Right kidney (tissue), 1 donor: ENCODE measurements at regions not wholly inside any gene's neighbourhood (a gene's known extent, or its start where the extent isn't known, plus 50 kb on each side); places are given as distances from the start of the nearest gene placed in this dataset.
"Not testable (repeated sequence)": the region's sequence is repeated elsewhere in the genome, so short reads cannot be mapped to it uniquely, and the experiment has no call there.

Experiments used
- DNase-seq: peaks from one replicate; pipeline ENCODE4 v3.0.0-alpha.2; 2016

DNA sequence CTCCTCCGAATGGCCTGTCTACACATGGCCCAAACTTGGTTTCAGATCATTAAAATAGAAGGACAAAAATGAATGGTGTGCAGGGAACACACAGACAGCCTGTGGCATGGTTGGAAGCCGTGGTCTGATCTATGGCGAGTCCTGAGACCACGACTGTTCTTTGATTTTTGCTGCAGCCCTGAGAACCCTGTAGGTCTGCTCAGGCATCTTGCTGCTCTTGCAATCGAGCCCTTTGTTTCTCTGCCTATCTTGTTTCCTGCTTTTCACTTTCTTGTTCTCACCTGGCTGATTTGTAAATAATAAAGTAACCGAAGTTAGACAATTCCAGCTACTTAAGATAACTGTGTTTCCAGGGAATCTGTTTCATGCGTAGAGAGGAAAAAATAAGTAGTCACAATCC is 54.1 kb upstream of the NBPF9 start:
- not testable (repeated sequence) for DNase-seq

GRCh38 chr1:149158308-149158707 is 55.0 kb upstream of the NBPF9 start:
- not testable (repeated sequence) for DNase-seq

DNA sequence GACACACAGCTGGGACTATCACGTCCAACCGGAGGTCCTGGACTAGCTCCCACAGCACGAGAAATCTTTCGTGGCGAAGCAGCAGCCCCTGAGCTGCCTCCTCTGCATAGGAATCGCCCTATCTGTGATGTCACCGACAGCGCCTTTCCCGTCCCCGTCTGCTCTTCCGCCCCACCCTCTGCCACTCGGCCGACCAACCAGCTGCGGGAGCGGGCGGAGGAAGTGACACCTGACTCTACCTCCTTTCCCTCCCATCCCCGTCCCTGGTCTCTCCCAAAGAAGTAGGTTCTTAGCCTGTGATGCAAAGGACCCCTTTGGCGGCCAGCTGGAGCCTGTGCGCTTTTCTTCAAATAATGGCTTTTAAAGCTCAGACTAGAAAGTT is 59.7 kb upstream of the NBPF9 start:
- DNase-seq, result not testable (repeated sequence)

DNA sequence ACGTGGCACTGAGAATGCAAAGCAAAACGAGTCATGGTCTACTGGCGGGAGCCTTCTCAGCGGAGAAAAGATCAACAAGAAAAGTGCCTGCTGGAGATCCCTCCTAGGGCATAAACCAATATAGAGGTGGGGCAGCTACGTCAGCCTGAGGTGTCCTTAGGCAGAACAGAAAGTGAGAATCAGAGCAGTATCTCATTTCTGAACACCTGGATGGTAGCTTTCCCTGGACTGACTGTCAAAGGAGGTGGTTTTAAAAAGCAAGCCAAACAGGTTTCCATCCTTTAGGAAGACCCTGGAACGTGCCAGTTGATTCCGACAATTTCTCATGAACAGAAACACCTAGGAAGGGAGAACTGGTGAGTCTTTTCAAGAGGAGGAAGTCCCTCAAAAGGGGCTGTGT is 71.4 kb upstream of the NBPF9 start:
- not testable (repeated sequence) for DNase-seq

DNA sequence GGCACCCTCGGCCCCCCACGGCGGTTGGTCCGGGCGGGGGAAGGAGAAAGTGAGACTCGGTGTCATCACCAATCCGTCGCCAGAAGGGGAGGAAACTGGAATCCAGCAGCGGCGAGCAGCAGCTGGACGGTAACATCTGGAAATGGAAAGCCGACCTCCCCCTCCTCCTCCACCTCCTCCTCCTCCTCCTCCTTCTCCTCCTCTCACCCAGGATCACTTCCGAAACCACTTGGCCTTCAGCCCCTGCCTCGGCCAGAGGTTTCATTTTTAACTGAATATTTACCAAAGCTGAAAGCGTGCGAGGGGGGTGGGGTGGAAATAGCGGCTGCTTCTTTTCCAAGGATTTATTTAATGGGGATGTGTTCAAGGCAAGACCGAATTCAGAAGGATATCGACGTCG is 72.5 kb upstream of the NBPF9 start:
- not testable (repeated sequence) for DNase-seq

DNA sequence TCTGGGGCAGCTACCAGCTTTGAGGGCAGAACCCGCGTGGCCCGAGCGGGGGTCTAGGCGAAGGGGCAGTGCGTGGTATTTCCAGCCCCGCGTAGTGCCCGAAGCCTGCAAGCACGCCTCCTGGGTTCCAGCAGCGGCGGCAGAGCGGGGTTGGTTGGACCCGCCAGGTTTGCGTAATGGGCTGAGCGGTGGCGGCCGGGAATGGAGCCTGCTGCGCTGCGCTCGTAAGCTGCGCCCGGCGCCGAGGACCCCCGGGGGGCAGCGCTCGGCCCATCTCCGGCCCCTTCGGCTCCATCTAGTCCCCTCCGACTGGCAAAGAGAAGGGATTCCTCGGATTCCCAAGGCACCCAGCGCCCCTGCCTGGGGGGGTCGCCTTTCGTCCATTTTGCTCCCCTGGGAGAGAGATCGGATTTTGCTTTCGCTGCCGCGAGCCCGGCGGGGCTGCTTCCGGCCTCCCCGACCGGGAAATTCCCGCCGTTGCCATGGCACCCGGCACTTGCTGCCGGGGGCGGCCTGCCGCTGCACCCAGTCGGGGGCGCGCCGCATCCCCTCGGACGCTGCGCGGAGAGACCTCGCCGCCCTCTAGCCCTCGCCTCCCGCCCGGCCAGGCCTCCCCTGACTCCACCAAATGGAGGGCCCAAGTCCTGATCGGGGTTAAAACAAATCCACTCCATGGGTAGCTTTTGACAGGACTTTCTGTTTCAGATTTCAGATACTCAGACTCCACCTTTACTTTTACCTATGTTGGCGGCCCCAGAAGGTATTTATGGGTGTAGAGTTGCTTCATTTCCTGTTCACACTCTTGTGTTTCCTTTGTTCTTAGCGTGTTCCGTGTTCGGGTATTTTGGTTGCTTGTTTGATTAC is 73.3 kb upstream of the NBPF9 start:
- DNase-seq, result peak; percentile 81

GRCh38 chr1:149190742-149191141 is 87.4 kb upstream of the NBPF9 start:
- DNase-seq, result not testable (repeated sequence)

DNA sequence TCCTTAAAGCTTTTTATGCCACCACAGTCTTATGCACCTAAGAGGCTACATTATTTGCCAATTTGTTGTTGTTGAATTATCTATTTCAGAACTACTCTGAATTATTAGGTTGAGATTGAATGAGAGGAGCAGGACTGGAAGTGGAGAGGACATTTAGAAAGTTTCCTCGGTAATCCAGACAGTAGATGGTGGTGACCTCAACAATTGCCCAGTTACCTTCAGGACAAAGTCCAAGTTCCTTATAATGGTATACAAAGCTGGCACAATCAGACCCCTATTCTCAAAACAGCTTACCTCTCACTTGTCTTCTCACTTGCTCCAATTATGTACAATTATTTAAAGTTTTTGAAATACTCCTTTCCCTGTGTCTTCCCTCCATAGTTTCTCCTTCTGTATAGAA is 93.3 kb upstream of the NBPF9 start:
- not testable (repeated sequence) for DNase-seq

- not testable (repeated sequence) for DNase-seq
Measured at GRCh38 chr1:149200567-149200966, 97.2 kb upstream of the NBPF9 start.

DNA sequence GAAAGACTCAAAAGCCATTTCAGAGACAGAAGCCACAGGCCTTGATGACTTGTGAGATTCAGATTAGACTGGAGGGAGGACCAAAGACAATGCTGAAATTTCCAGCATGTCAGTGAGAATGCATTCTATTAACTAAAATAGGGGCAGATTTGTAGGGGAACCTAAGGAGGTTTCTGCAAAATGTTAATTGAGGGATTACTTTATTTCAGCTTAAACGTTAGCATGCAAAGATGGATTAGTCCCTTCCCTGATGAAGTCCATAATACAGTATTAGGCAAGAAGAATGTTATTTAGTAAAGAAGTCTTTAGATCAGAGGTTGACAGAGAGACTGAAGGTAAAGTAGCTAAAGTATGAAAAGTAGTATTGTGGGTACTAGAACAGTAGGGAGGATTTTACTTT is 98.9 kb upstream of the NBPF9 start:
- not testable (repeated sequence) for DNase-seq

DNA sequence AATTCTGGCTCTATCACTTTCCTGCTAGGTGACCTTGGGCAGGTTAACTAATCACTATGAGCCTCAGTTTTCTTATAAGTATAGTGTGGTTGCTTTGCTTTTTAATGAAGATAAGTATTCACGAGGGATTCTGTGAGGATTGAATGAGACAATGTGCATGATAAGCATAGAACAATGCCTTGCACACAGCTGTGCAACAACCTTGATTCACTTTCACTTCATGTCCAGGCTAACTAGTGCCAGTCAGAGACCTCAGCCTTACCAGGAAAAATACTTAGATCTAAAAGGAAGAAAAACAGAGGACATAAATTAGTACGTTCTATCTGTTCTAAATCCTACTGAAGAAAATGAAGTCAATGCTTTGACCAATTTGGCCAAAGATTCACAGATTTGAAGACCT is 101.0 kb upstream of the NBPF9 start:
- DNase-seq, result not testable (repeated sequence)

- DNase-seq, result not testable (repeated sequence)
Measured at GRCh38 chr1:149208836-149209235, 105.5 kb upstream of the NBPF9 start.

DNA sequence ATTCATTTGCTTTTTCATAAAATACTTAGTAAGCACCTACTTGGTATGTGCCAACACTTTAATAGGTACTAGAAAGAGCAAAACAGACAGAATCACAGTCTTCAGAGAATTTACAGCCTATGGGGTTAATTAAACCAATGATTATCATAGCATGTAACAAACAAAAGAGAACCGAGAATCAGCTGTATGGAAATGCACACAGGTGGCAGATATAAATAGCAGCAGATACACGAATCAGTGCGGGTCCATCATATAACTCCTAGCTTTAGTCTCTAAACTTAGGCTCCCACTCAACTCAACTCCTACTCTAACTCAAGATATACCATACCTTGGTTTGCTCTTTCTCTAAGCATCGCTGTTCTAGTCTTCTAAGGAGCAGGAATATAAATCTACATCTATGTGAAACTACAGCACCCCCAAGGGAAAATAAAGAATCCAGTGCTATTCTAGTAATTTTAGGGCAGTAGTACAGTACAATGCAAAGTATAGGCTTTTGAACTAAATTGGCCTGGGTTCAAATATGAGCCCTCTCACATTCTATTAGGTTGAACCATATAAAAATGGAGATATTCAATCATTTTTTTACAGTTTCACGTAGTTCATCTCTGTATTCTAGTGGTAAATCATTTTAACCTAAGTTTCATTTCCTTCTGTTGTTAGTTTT is 108.5 kb upstream of the NBPF9 start:
- not testable (repeated sequence) for DNase-seq

DNA sequence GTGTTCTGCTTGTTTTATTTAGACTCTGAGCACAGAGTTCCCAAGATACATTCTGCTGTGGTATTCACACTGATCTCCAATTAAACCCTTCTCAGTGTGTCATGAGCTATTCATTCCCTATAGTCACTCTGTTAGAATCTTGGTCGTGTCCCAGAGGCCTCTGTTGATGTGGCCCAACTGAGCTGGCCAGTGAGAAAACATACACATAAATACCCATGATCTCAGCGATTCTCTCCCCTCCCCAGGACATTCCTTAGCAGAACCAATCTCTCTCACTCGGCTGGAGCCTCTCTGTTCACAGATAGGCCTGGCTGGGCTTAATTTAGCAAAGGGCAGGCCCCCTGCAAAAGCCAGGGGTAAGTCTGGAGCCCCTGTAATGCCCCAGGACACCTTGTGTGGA is 109.6 kb upstream of the NBPF9 start:
- not testable (repeated sequence) for DNase-seq

- not testable (repeated sequence) for DNase-seq
Measured at GRCh38 chr1:149213673-149214072, 110.3 kb upstream of the NBPF9 start.

- DNase-seq, result not testable (repeated sequence)
Measured at GRCh38 chr1:149218080-149218988, 115.0 kb upstream of the NBPF9 start.

DNA sequence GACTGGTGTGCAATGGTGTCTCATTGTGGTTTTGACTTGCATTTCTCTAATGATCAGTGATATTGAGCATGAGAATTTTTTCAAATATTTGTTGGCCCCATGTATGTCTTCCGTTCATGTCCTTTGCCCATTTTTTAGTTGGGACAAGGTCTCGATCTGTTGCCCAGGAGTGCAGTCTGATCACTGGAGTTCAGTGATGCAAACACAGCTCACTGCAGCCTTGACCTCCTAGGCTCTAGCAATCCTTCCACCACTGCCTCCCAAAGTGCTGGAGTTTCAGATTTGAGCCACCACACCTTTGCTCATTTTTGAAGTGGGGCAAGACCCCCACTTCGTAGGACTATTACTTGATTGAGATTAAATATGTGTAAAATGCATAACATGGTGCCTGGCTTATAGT is 116.2 kb upstream of the NBPF9 start:
- DNase-seq, result not testable (repeated sequence)

DNA sequence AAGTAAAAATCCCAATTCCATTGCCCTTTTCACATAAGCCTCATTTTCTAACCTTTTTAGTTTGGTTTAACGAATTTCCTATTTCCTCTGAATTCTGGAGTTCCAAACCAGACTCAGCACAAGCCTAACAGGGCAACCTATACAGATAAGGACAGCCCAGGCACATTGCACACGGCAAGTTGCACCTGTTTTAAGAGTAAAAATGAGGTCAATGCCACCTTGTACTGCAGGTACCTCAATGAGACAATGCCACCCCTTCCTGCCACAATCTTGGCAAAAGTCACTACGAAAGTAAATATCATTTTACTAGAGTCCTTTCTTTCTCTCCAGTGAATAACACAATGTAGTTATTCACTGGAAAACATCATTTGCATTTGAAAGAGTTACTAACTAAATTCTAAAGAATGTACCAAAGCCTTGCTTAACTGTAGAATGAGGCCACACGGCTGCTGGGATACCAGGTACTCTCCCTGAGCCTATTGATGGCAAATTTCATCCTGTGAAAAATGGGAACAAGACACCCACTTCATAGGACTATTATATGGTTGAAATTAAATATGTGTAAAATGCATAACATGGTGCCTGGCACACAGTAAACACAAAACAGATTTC is 117.2 kb upstream of the NBPF9 start:
- DNase-seq, result not testable (repeated sequence)

DNA sequence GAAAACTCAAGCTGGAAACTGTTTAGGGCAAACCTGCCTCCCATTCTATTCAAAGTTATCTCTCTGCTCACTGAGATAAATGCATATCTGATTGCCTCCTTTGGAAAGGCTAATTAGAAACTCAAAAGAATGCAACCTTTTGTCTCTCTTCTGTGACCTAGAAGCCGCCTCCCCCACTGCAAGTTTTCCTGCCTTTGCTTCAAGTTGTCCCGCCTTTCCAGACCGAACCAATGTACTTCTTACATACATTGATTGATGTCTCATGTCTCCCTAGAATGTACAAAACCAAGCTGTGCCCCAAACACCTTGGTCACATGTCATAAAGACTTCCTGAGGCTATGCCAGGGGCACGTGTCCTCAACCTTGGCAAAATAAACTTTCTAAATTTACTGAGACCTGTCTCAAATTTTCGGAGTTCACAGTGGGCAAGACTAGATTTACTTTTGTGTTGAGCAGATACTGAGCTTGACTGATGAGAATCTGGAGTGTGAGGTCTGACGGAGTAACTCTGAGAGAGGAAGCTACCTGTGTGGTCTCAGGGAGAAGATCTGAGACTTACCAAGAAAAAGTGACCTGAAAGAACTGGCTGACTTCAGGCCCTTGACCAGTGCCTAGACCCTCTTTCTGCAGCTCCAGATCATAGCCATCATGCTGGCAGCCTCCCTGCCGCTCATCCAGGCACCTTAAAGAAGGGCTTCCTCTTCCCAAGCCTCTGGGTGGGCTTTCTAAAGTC is 124.7 kb upstream of the NBPF9 start:
- not testable (repeated sequence) for DNase-seq

DNA sequence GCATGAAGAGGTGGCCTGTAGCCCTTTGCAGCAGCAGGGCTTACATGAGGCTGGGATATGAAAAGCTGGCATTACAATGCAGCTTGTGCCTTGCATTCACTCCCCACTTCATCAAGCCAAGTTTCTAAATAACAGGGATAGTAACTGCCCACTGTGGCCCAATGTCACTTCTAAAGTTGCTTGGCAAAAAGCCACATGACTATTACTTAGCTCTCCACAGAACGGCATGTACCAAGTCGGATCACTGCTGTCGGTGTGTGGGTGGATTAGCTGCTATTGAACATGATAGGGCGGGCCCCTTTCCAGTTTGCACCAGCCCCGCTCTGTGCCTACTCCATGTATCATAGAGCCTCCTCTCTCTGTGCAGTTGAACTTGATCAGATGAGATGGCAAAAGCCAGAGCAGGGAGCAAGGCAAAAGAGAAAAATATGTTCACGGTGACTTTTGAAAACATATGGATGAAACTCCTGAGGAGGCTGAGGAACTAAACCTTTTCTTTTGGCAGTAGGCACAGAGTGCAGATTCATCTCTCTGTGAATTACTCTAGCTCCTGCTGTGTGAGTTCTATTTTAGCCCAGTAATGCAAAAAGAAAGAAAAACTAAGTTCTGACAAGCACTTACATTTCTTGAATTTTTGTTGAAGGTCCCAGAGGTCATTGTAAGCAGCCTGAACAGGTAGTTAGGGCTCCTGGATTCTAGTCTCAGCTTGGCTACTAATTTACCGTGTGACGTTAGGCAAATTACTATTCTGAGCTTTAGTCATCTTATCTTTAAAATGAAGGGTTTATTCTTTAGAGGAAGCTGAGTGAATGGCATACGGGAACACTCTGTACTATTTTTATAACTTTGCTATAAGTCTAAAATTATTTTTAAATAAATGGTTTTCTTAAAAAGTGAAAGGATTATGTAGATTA is 125.6 kb upstream of the NBPF9 start:
- not testable (repeated sequence) for DNase-seq
